ENCODE measurements at regions not wholly inside any gene's neighbourhood (a gene's known extent, or its start where the extent isn't known, plus 50 kb on each side); places are given as distances from the start of the nearest gene placed in this dataset.
"Not testable (repeated sequence)": the region's sequence is repeated elsewhere in the genome, so short reads cannot be mapped to it uniquely, and the experiment has no call there.

DNA sequence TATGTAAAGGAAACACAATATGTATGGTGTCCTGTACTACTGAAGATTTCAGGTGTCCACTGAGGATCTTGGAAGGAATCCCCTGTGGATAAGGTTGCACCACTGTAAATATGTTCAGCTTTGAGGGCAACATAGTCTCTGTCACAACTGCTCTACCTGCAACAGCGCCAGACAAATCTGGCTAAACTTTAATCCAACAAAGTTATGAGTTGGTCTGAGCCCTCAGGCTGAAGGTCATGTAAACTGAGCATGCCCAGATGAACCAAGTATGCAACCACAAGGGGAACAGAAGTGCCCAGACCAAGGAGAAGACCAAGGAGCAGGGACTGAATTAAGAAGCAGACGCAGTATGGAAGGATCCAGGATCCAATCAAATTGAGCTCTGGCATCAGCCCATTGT lies 135.0 kb upstream of the ZNF658 start:
- DNase-seq (ENCODE audit: low spot score) = not testable (repeated sequence)

GRCh38 chr9:66771504-66771903 lies 129.0 kb upstream of the ZNF658 start:
- not testable (repeated sequence) for DNase-seq (ENCODE audit: low spot score)

DNA sequence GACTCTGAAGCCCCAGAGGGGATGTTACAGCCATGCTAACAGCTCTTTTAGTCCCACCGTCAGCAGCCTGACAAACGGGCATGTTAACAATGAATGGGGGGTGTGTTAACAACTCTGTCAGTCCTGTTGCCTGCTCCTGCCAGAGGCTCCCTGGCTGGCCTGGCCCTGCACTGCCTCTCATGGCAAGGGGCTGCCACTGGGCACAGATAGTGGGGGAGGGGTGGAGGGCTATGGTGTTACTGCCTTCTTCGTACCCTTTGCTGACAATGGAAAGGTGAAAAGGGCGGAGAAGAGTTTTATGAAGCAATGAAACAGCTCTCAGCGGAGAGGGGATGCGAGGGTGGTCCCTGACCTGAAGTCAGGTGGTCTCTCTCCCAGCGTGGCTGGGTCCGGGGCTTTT lies 125.9 kb upstream of the ZNF658 start:
- DNase-seq (ENCODE audit: low spot score) = not testable (repeated sequence)

- DNase-seq (ENCODE audit: low spot score) = not testable (repeated sequence)
Measured at GRCh38 chr9:66779944-66780661, 120.4 kb upstream of the ZNF658 start.

DNA sequence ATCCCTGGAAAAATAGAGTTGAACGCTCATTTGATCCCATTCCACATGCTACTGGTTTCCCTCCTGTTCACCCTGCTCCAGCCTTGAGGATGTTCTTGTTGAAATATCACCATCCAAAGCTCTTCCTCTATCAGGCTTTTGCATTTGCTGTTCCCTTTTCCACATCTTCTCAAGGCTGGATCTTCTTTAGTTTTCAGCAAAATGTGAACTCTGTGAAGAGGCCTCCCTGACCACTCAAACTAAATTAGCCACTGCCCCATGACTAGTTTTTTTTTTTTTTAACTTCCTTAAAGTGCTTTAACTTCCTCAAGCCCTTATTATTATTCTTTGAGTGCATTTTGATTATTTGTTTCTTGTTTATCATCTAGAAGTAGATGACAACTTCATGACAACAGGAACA lies 119.3 kb upstream of the ZNF658 start:
- DNase-seq (ENCODE audit: low spot score) = not testable (repeated sequence)

GRCh38 chr9:66782010-66782409 lies 118.5 kb upstream of the ZNF658 start:
- not testable (repeated sequence) for DNase-seq (ENCODE audit: low spot score)

- not testable (repeated sequence) for DNase-seq (ENCODE audit: low spot score)
Measured at GRCh38 chr9:66785603-66786002, 114.9 kb upstream of the ZNF658 start.

DNA sequence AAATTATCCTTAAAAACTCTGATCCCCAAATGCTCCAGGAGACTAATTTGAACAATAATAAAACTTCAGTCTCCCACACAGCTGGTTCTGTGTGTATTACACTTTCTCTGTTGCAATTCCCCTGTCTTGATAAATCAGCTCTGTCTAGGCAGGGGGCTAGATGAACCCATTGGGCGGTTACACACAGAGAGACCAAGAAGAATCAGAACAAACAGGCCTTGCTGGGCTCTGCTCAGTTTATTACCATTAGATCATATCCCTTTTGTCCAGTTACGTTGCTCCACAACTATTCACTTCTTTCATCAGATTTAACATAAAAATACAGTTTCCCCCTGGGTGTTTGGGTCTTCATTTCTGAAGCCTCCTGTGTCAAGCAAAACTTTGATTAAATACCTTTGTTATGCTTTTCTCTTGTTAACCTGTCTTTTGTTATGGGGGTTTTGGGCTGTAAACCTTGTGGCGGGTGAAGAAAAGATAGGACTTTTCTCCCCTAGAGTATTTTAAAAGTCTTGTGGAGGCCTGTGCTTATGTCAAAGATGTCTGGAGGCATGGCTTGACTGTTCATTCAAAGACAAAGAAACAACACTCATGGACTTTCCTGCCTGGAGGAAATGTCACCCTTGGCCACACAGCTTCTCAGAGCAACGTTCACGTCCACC lies 109.3 kb upstream of the ZNF658 start:
- not testable (repeated sequence) for DNase-seq (ENCODE audit: low spot score)

DNA sequence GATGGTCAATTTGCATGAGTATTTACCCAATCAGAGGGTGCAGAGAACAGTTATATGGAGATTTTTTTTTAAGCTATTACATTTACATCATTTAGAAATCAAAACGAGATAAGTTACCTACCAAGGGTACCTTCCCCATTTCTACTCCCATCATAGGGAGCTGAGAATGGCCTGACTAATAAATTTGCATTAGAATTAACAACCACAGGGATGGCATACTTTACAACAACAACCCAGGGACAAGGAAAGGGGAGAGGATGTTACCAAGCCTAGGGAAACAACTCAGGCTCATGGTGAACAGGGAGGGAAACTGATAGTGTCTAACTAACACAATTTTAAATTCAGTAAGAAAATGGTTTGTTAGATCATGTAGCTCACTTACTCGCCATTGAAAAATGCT lies 105.8 kb upstream of the ZNF658 start:
- DNase-seq (ENCODE audit: low spot score) = peak; percentile 12

DNA sequence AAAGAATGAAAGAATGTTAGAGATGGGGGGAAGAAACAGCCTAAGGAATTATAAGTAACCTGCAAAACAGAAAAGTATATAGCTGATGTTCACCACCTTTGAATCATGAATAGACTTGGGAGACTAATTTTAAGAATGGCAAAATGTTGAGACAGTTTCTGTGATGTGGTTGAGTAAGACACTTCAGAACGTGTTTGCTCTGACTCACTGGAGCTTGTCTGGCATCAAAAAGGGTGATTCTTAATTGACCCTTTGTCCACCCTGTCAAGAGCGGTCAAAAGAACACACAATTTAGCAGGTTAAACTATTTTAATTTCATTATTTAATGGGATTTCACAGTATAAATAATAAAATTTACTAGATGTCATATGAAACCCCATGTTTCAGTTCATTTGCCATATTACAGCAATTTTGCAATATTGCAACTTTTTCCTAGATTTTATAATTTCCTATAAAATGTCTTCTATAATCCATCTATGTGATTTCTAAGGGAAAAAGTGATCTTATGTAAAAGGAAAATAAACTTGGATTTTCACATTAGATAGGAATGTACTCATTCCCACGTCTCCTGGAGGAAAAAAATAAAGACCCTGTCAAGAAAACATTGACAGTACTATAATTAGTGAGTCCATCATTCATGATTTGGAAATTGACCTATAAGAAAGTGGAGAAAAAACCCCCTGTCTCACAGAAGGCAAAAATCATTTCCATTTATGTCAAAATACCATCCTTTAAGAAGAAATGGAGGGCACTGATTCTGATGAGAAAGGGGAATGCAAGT lies 104.6 kb upstream of the ZNF658 start:
- not testable (repeated sequence) for DNase-seq (ENCODE audit: low spot score)

GRCh38 chr9:66797905-66798616 lies 102.5 kb upstream of the ZNF658 start:
- DNase-seq (ENCODE audit: low spot score) = not testable (repeated sequence)

DNA sequence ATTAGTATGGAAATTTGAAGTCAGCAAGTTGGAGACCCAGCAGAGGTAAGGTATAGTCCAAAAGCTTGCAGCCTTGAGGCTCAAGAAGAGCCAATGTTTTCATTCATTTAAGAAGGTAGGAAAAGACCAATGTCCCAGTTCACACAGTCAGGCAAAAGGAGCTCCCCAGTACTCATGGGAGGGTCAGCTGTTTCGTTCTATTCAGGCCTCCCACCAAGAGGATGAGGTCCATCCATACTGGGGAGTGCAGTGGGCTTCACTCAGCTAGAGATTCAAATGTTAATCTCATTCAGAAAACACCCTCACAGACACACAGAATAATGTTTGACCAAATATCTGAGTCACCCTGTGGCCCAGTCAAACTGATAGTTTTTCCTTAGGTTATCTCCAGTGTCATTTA lies 96.9 kb upstream of the ZNF658 start:
- not testable (repeated sequence) for DNase-seq (ENCODE audit: low spot score)

DNA sequence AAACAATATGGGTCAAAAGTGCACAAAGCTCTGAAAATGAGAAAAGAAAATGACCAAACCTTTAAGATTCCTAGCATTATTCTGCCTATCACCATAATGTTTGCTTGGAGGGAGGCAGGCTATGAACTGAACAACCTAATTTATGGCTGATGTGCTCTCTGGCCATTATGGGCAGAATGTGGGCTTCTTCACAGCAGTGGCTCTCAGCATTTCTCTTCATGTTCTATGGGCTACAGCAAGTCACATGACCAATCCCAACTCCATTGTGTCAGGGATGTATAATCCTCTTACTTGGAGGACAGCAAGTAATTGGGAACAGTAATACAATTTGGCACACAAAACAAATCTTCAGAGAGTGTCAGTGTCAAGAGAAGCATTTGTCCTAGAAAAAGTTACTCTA lies 90.3 kb upstream of the ZNF658 start:
- not testable (repeated sequence) for DNase-seq (ENCODE audit: low spot score)

- not testable (repeated sequence) for DNase-seq (ENCODE audit: low spot score)
Measured at GRCh38 chr9:66812367-66812766, 88.2 kb upstream of the ZNF658 start.

DNA sequence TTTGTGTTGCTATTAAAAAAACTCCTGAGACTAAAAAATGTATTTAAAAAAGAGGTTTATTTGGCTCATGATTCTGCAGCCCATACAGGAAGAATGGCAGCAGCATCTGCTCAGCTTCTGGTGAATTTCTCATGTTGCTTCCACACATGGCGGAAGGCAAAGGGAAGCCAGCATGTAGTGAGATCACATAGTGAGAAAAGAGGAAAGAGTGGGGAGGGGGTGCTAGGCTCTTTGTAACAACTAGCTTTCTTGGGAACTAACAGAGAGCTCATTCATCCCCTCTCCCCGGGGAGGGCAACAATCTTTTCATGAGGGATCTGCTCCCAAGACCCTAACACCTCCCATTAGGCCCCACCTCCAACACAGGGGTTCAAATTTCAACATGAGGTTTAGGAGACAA lies 87.6 kb upstream of the ZNF658 start:
- not testable (repeated sequence) for DNase-seq (ENCODE audit: low spot score)

DNA sequence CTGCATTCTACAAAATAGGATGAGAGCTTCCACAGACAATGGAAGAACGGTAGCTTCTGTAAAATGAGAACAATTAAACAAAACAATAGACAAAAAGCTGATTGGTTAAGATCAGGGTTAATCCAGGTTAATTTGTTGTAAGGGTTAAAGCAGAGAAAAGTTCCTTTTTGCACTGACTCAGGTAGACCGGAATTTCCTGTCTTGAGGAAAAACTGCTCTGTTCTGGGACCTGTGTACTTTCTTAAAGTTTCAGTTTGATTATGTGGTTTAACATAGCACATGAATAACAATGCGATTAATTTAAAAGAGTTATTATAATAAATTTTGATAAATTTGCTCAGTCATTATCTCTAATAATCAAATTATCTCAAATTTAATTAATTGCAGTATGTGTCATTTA lies 86.5 kb upstream of the ZNF658 start:
- not testable (repeated sequence) for DNase-seq (ENCODE audit: low spot score)

GRCh38 chr9:66819510-66819909 lies 81.0 kb upstream of the ZNF658 start:
- DNase-seq (ENCODE audit: low spot score) = not testable (repeated sequence)

DNA sequence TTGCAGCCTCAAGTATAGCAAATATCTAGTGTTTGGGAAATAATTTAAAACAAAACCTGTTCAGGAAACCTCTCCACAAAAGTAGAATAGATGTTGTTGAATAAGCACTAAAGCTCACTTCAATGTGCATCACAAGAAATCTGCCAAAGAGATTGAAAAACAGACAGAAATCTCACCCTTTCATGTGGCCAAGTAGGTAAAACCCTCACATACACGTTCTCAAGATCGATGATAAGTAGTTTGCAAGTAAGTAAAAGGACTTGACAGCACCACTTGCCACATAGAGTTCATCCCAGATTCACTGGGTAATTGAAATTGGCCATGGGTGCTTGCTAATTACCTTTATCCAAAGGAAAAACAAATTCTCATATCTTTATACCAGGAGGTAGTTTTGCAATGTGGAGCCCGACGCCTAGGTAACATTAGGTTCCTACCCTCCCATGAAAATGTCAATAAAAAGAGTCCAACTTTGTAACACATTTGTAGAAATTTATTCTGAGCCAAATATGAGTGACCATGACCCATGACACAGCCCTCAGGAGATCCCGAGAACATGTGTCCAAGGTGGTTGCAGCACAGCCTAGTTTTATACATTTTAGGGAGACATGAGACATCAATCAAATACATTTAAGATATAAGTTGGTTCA lies 80.4 kb upstream of the ZNF658 start:
- not testable (repeated sequence) for DNase-seq (ENCODE audit: low spot score)

GRCh38 chr9:66824169-66824568 lies 76.4 kb upstream of the ZNF658 start:
- DNase-seq (ENCODE audit: low spot score) = not testable (repeated sequence)

DNA sequence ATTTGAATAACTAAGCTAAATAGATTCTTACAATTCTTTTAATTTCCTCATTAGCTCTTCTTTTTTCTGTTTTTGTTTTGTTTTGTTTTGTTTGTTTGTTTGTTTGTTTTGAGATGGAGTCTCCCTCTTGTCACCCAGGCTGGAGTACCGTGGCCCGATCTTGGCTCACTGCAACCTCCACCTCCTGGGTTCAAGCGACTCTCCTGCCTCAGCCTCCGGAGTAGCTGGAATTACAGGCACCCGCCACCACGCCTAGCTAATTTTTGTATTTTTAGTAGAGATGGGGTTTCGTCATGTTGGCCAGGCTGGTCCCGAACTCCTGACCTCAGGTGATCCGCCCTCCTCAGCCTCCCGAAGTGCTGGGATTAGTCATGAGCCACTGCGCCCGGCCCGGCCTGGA lies 70.7 kb upstream of the ZNF658 start:
- not testable (repeated sequence) for DNase-seq (ENCODE audit: low spot score)

GRCh38 chr9:66830777-66831497 lies 69.6 kb upstream of the ZNF658 start:
- DNase-seq (ENCODE audit: low spot score) = not testable (repeated sequence)
